Activated CD4-positive, alpha-beta T cell treated with anti-CD3 and anti-CD28 coated beads for 24 hours (primary cell): ENCODE measurements at regions not wholly inside any gene's neighbourhood (a gene's known extent, or its start where the extent isn't known, plus 50 kb on each side); places are given as distances from the start of the nearest gene placed in this dataset.

Experiments
- DNase-seq, 2 donors: peaks; one replicate each; pipeline ENCODE4 v3.0.0-alpha.2; 2020; ENCODE audit warnings: low read depth in 2 of 2

DNA sequence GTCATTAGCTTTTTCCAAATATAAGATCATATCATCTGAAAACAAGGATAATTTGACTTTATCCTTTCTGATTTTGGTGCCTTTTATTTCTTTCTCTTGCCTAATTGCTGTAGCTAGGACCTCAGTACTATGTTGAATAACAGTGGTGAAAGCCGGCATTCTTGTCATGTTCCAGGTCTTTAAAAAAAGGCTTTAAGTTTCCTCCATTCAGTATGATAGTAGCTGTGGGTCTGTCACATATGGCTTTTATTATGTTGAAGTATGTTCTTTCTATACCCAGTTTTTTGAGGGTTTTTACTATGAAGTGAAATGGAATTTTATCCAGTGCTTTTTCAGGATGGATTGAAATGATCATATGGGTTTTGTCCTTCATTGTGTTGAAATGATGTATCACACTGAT lies 115.8 kb downstream of the DUSP10 start:
- DNase-seq: no peak

DNA sequence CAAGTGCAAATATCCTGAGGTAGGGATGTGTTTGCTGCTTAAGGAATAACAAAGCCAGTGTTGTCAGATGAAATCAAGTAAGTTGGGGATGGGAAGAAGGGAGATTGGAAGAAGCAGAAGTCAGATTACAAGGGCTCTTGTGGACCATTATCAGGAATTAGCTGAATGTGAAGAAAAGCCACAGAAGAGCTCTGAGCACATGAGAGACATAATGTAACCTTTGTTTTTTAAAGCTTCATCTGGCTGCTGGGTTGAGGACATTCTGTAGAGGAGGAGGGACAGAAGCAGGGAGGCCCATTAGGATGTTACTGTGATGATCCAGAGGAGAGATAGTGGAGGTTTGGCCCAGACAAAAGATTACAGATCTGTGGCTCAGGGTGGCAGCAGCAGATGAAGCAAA lies 111.7 kb downstream of the DUSP10 start:
- no peak for DNase-seq

- DNase-seq: no peak
Measured at GRCh38 chr1:221631556-221631955, 110.3 kb downstream of the DUSP10 start.

- no peak for DNase-seq
Measured at GRCh38 chr1:221632072-221632471, 109.8 kb downstream of the DUSP10 start.

DNA sequence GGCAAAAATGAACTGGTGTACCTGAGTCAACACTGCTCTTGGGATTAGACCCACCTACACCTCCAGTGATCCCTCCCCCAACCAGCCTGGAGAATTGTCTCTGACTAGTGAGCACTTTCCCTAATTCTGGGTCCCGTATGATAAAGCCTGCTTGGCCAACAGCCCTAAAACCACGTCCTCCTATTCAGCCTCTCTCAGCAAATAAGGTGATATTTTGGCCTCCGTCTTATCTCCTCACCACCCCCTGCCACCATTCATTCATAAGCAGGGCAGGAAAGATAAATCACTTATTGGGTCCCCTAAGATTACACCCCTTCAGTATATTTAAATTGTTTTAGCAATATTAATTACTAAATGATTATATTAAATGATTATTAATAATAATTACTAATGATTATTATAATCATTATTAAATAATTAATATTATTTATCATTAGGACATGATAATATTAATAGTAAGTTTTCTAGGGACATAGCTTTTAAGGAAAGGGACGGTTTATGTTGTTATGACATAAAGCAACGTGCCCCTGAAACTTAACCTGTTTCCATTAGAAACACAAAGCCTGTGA lies 108.0 kb downstream of the DUSP10 start:
- DNase-seq: no peak

- DNase-seq: no peak
Measured at GRCh38 chr1:221634606-221635005, 107.3 kb downstream of the DUSP10 start.

DNA sequence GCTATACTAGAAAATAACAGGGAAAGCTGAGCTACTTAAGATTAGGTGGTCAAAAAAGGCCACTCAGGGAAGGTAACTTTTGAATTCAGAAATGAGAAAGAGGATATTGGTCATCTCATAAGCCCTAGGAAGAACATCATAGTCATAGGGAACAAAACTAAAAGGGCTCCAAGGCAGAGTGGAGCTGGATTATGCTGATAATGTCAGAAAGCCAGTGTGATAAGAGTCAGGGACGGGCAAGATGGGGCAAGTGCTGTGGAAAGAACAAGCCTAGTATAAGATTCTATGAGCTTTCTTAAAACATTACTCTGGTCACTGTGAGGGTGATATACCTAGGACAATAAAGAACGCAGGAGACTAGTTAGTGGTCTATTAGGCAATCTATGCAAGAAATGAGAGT lies 106.6 kb downstream of the DUSP10 start:
- DNase-seq: no peak

GRCh38 chr1:221636096-221636495 lies 105.8 kb downstream of the DUSP10 start:
- DNase-seq: no peak

- no peak for DNase-seq
Measured at GRCh38 chr1:221636967-221637366, 104.9 kb downstream of the DUSP10 start.

DNA sequence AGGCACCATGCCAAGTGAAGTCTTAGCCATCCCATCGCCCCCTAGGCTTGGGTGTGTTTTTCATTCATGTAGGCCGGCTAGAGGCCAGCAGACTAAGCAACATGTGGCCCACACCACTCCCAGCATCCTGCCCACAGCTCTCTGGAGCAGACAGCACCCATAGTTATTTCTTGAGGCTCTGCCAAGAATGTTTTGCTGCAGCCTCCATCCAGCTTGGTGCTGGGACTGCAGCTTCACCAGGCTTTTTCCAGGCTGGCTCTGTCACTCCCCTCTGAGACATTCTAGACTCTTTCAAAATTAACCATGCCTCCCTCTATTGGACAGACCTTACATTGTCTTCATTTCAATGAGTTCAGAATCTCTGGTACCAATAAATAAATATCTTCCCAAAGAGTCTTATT lies 104.2 kb downstream of the DUSP10 start:
- DNase-seq: no peak

GRCh38 chr1:221638595-221638994 lies 103.3 kb downstream of the DUSP10 start:
- no peak for DNase-seq

DNA sequence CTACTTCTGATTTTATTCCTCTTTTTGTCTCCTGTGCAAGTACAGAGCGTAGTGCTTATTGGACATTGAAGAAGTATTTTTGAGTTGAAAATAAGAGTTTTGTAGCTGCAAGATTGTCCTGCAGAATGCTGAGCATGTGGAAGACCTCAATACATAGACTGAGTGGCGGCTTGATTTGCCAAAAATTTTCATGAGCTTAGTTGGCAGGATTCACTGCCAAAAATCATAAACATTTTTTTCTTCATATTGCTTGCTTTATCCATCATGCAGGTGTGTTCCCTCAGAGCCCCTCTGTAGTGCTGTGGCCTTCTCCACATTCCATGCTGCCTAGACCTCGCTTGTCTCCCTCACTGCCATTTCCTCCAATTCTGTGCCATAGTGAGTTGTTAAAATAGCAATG lies 100.1 kb downstream of the DUSP10 start:
- DNase-seq: no peak

- no peak for DNase-seq
Measured at GRCh38 chr1:221643404-221644144, 98.3 kb downstream of the DUSP10 start.

- DNase-seq: no peak
Measured at GRCh38 chr1:221644145-221644448, 97.8 kb downstream of the DUSP10 start.

- no peak for DNase-seq
Measured at GRCh38 chr1:221644663-221645258, 97.1 kb downstream of the DUSP10 start.

DNA sequence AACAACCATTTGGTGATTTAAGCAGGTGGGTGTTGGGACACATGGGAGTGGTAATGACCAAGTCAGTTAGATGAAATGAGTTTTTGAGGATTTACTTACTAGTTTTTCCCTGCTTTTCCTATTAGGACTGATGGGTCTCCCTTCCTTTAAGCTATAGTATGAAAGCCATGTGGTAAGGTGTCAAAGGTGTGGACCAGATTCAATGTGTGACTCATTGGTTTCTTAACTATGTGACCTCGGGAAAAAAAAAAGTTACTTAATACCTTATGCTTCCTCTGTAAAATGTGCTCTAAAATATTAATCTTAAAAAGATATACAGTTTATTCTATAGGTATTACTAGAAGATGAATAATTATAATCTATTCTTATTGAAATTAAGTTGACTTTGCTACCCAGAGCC lies 93.7 kb downstream of the DUSP10 start:
- no peak for DNase-seq
